OCI-LY1 (cell line): ENCODE measurements at regions not wholly inside any gene's neighbourhood (a gene's known extent, or its start where the extent isn't known, plus 50 kb on each side); places are given as distances from the start of the nearest gene placed in this dataset.

Experiments
- CTCF ChIP-seq: fragments of 200-600 bp; sonication (generic), shearing (Covaris generic); IDR thresholded peaks from 2 replicates; pipeline ENCODE4 v1.5.1; 2017; ENCODE audit warnings: mild to moderate bottlenecking, antibody characterized with exemption, low read length, moderate library complexity, mixed read lengths
- EZH2 ChIP-seq: fragments of 200-600 bp; sonication (generic), shearing (Covaris generic); IDR thresholded peaks from 2 replicates; pipeline ENCODE4 v1.8.0; 2017; ENCODE audit warnings: borderline replicate concordance, mixed run types, mild to moderate bottlenecking, antibody characterized with exemption, low read length, moderate library complexity, mixed read lengths

DNA sequence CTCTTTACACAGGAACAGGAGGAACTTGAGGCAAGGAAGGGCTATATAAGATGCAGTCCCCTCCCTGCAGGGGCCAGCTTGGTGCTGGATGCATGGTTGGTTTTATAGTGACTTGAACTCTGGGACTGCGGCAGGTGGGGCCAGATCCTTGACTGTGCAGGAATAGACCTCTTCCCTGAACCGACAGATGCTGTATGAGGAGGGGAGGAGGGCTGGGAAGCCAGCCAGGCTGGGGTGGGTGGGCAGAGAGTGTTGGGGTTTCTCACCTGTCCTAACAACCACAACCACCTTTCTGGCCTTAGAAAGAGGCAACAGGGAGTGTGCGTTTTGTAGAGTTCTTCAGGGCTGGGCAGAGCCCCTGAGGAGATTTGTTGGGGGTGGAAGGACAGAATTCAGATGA is 798.1 kb downstream of the KCNJ18 start:
- no peak for TF ChIP-seq EZH2
- no peak for TF ChIP-seq CTCF
